GM23338 (cell line): ENCODE measurements at regions not wholly inside any gene's neighbourhood (a gene's known extent, or its start where the extent isn't known, plus 50 kb on each side); places are given as distances from the start of the nearest gene placed in this dataset.

Experiments
- ATAC-seq: fragments of 200-7000 bp; cut with Tn5 transposase; 3 replicates; pipeline ENCODE4 v1.9.1; 2020
- DNase-seq: peaks from one replicate; pipeline ENCODE4 v3.0.0-alpha.2; 2015; ENCODE audit warnings: low spot score
- H2AFZ ChIP-seq: fragments of 200-600 bp; sonication (generic); 2 replicates; pipeline ENCODE4 v1.8.0; 2016; ENCODE audit warnings: antibody characterized with exemption, mild to moderate bottlenecking, moderate library complexity
- H3F3A ChIP-seq: fragments of 200-600 bp; sonication (generic); replicated peaks from 2 replicates; pipeline ENCODE4 v1.8.0; 2017; ENCODE audit warnings: antibody characterized with exemption, mixed run types, low read depth
- H3K27ac ChIP-seq: fragments of 200-600 bp; sonication (generic); 2 replicates; pipeline ENCODE4 v1.6.1; 2016; ENCODE audit warnings: low read depth
- H3K27me3 ChIP-seq: fragments of 200-600 bp; sonication (generic); 2 replicates; pipeline ENCODE4 v1.8.0; 2016; ENCODE audit warnings: mild to moderate bottlenecking, mixed run types, moderate library complexity; ENCODE audit not compliant: insufficient read depth
- H3K36me3 ChIP-seq: fragments of 200-600 bp; sonication (generic); 2 replicates; pipeline ENCODE4 v1.8.0; 2016; ENCODE audit warnings: mild to moderate bottlenecking; ENCODE audit not compliant: insufficient read depth
- H3K4me1 ChIP-seq: fragments of 200-600 bp; sonication (generic); 2 replicates; pipeline ENCODE4 v1.8.0; 2016; ENCODE audit warnings: mild to moderate bottlenecking, moderate library complexity; ENCODE audit not compliant: insufficient read depth
- H3K4me2 ChIP-seq: fragments of 200-600 bp; sonication (generic); 2 replicates; pipeline ENCODE4 v1.7.1; 2017; ENCODE audit warnings: mixed run types
- H3K4me3 ChIP-seq: fragments of 200-600 bp; sonication (generic); 2 replicates; pipeline ENCODE4 v1.6.1; 2016; ENCODE audit warnings: mixed run types
- H3K79me2 ChIP-seq: fragments of 200-600 bp; sonication (generic); replicated peaks from 2 replicates; pipeline ENCODE4 v1.8.0; 2017; ENCODE audit warnings: mild to moderate bottlenecking; ENCODE audit not compliant: insufficient read depth
- H3K9me2 ChIP-seq: fragments of 200-600 bp; sonication (generic); 2 replicates; pipeline ENCODE4 v1.8.0; 2017; ENCODE audit not compliant: insufficient read depth
- H4K20me1 ChIP-seq: fragments of 200-600 bp; sonication (generic); replicated peaks from 2 replicates; pipeline ENCODE4 v1.8.0; 2017; ENCODE audit warnings: mild to moderate bottlenecking; ENCODE audit not compliant: insufficient read depth
- H3K27ac Mint-ChIP-seq: 2 replicates; pipeline ENCODE4 v1.8.0; 2020; ENCODE audit warnings: inconsistent platforms, mild to moderate bottlenecking, moderate library complexity, mixed read lengths
- H3K27me3 Mint-ChIP-seq: 3 replicates; pipeline ENCODE4 v1.8.0; 2022; ENCODE audit warnings: low read depth, mild to moderate bottlenecking, moderate library complexity, mixed read lengths, inconsistent platforms; ENCODE audit not compliant: insufficient read depth, poor library complexity
- H3K36me3 Mint-ChIP-seq: 3 replicates; pipeline ENCODE4 v1.8.0; 2021; ENCODE audit warnings: low read depth, mild to moderate bottlenecking, inconsistent platforms, moderate library complexity, mixed read lengths
- H3K4me1 Mint-ChIP-seq: 3 replicates; pipeline ENCODE4 v1.8.0; 2020; ENCODE audit warnings: mild to moderate bottlenecking, inconsistent platforms, mixed read lengths
- H3K4me3 Mint-ChIP-seq: 3 replicates; pipeline ENCODE4 v1.8.0; 2021; ENCODE audit warnings: moderate library complexity, mild to moderate bottlenecking, inconsistent platforms, mixed read lengths
- H3K9me3 Mint-ChIP-seq: 3 replicates; pipeline ENCODE4 v1.8.0; 2020; ENCODE audit warnings: moderate library complexity, mild to moderate bottlenecking, inconsistent platforms, mixed read lengths
- CTCF ChIP-seq, 2 experiments: fragments of 200-600 bp in 1 of 2; sonication (generic) in 1 of 2; conservative IDR thresholded peaks; 2 replicates each; pipeline versions ENCODE4 v1.5.1 to v1.6.1; 2016 to 2017; ENCODE audit warnings: antibody characterized with exemption in 2 of 2, low read depth in 2 of 2, mild to moderate bottlenecking in 2 of 2, moderate library complexity in 1 of 2
- EZH2phosphoT487 ChIP-seq: fragments of 200-600 bp; sonication (generic); IDR thresholded peaks from one replicate; pipeline ENCODE4 v1.8.1; 2018; ENCODE audit warnings: antibody characterized with exemption; ENCODE audit not compliant: unreplicated experiment
- JUNB ChIP-seq: IDR thresholded peaks from one replicate; pipeline ENCODE4 v1.6.1; 2016; ENCODE audit warnings: antibody characterized with exemption; ENCODE audit not compliant: unreplicated experiment
- REST ChIP-seq: IDR thresholded peaks from one replicate; pipeline ENCODE4 v1.6.1; 2018; ENCODE audit warnings: antibody characterized with exemption; ENCODE audit not compliant: unreplicated experiment
- STAT1 ChIP-seq: IDR thresholded peaks from one replicate; pipeline ENCODE4 v1.6.1; 2016; ENCODE audit warnings: antibody characterized with exemption; ENCODE audit not compliant: unreplicated experiment
- ZNF114 ChIP-seq: fragments of 250-450 bp; sonication (Bioruptor Pico); IDR thresholded peaks from 2 replicates; pipeline ENCODE4 v1.5.0; 2020; ENCODE audit warnings: mild to moderate bottlenecking, moderate library complexity
- ZNF331 ChIP-seq: fragments of 250-450 bp; sonication (Bioruptor Pico); IDR thresholded peaks from 2 replicates; pipeline ENCODE4 v1.5.0; 2020; ENCODE audit warnings: low read depth, mild to moderate bottlenecking, moderate library complexity
- ZNF462 ChIP-seq: fragments of 250-450 bp; sonication (Bioruptor Pico); IDR thresholded peaks from 2 replicates; pipeline ENCODE4 v1.5.0; 2020; ENCODE audit warnings: mild to moderate bottlenecking, moderate library complexity

- Histone ChIP-seq H3K79me2 (no peaks in the 10 kb centered on the region), H4K20me1 (no peaks in the 10 kb centered on the region), H3K4me2 (no peak overlapping the region), H3K4me3 (no peak overlapping the region), H3F3A (no peaks in the 10 kb centered on the region), H2AFZ (no peak overlapping the region), H3K9me2 (0 out of 2 replicates have a peak, but pooled peaks cover 15% of the 10 kb centered on the region), H3K27ac (no peak overlapping the region), H3K4me1 (no peaks in the 10 kb centered on the region), H3K27me3 (no peaks in the 10 kb centered on the region), H3K36me3 (no peaks in the 10 kb centered on the region)
- no peak overlapping the region for H3K4me3 Mint-ChIP-seq
- no peak for DNase-seq
- ATAC-seq = no peak
- no peaks in the 10 kb centered on the region for H3K36me3 Mint-ChIP-seq
- no peak overlapping the region for H3K27ac Mint-ChIP-seq
- H3K4me1 Mint-ChIP-seq = peaks cover 6% of the 10 kb centered on the region; the same call in 2 of the 3 replicates
- peaks cover 2% of the 10 kb centered on the region for H3K27me3 Mint-ChIP-seq
- TF ChIP-seq CTCF (conservative IDR thresholded peaks at IDR 0.05; ENCODE audit: low read depth in 2 of 2) (no peak), JUNB (no peak), REST (no peak), STAT1 (no peak), ZNF114 (CRISPR knock-in tag) (no peak), ZNF331 (CRISPR knock-in tag) (no peak)
- no peaks in the 10 kb centered on the region for H3K9me3 Mint-ChIP-seq
These were observed 432.1 kb downstream of the LPIN1 start for GRCh38 chr2:12178289-12179080.

- H3K27ac ChIP-seq = no peak overlapping the region
- Mint-ChIP-seq H3K36me3 (no peaks in the 10 kb centered on the region), H3K9me3 (no peaks in the 10 kb centered on the region), H3K4me1 (peaks cover 6% of the 10 kb centered on the region; the same call in 2 of the 3 replicates), H3K4me3 (no peak overlapping the region), H3K27ac (no peak overlapping the region), H3K27me3 (peaks cover 4% of the 10 kb centered on the region)
- no peaks in the 10 kb centered on the region for H3K36me3 ChIP-seq
- H4K20me1 ChIP-seq = no peaks in the 10 kb centered on the region
- H3K9me2 ChIP-seq = 0 out of 2 replicates have a peak, but pooled peaks cover 18% of the 10 kb centered on the region
- DNase-seq (no peak), ATAC-seq (no peak)
- H3K4me2 ChIP-seq = no peak overlapping the region
- no peaks in the 10 kb centered on the region for H3K27me3 ChIP-seq
- no peak overlapping the region for H2AFZ ChIP-seq
- H3F3A ChIP-seq = no peaks in the 10 kb centered on the region
- H3K4me1 ChIP-seq = no peaks in the 10 kb centered on the region
- no peak overlapping the region for H3K4me3 ChIP-seq
- no peaks in the 10 kb centered on the region for H3K79me2 ChIP-seq
- TF ChIP-seq ZNF462 (CRISPR knock-in tag) = no peak
- no peak for TF ChIP-seq EZH2phosphoT487
- no peak for TF ChIP-seq STAT1
These were observed 433.6 kb downstream of the LPIN1 start for GRCh38 chr2:12180031-12180430.
